ENCODE measurements at regions not wholly inside any gene's neighbourhood (a gene's known extent, or its start where the extent isn't known, plus 50 kb on each side); places are given as distances from the start of the nearest gene placed in this dataset.
"Not testable (repeated sequence)": the region's sequence is repeated elsewhere in the genome, so short reads cannot be mapped to it uniquely, and the experiment has no call there.

GRCh38 chr2:65767946-65768345, 335.5 kb upstream of the SPRED2 start:
- no peak for DNase-seq

- no peak for DNase-seq
These were observed 334.4 kb upstream of the SPRED2 start for GRCh38 chr2:65766768-65767267.

DNA sequence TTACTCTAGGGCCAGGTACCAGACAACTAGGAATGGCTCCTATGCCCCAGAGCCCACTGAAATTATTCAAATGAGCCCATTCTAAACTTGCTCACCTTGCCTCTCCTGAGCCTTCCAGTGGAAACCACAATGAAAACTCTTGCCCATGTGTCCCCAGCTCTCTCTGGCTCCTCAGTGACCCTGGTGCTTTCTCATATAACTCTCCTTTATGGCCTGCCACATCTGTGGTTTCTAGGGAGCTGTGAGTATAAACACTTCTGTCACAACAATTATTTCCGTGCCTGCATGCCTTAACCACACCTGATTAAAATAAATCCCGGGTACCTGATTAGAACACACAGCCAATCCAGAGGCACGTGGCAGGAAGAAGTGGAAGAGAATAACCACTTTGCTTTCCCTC, 333.0 kb upstream of the SPRED2 start:
- DNase-seq: no peak

DNA sequence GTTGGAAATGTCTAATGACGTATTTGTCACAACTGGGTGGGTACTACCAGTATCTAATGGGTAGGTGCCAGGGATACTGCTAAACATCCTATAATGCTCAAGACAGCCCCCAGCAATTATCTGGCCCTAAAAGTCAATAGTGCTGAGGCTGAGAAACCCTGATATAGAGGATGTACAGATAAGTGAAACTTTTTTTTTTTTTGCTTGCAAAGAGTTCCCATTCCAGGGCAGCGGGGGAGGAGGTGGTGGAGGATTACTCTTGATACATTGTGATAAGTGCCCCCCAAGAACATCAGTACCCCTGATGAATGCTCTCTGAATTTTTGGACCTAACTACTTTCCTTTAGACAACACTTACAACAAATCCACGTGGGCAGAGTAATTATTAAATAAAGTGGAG, 329.7 kb upstream of the SPRED2 start:
- no peak for DNase-seq

GRCh38 chr2:65754219-65754618, 321.8 kb upstream of the SPRED2 start:
- DNase-seq: no peak

DNA sequence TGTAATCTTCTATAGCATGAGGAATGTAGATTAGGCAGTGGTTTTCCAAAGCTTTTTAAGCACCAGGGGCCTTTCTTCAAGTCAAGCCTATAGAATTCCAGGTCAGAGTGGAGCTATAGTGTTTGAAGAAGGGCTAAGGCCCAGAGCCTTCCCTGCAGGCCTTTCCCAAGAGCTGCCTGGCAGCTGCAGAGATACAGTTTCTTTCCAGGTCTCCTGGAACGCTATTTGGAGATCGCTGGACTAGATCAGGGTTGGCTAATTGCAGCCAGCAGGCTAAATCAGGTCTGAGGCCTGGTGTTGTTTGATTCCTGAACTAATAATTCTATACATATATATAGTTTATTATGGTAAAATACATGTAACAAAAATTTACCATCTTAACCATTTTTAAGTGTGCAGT, 319.0 kb upstream of the SPRED2 start:
- DNase-seq: no peak

DNA sequence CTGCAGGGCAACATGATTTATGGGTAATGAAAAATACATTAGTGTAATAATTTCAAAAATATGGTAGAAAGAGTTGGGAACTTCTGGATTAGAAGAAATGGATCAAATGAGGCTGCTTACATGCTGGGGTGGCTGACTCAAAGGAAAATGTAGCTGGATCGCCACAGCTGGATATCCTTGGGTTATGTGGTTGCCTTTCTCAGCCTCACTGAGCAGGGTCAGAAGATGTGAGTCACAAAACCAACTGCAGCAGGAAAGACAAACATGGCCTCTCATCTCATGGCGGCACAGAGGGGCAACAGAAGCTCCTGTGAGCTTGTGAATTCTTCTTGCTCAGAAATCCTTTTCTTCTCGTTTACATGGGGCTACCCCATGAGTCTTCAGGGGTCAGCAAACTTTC, 317.1 kb upstream of the SPRED2 start:
- no peak for DNase-seq

DNA sequence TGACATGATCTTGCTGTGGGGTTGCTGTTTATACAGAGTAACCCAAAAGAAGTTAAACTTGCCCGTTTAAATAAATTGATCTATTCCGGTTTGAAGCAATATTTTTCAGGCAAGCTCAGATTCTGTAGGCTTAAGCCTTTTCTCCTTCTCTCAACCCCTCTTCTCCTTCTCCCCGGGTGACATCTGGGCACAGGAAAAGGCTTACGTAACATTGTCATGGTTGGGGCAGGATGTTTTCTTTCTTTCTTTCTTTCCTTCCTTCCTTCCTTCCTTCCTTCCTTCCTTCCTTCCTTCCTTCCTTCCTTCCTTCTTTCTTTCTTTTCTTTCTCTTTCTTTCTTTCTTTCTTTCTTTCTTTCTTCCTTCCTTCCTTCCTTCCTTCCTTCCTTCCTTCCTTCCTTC, 315.5 kb upstream of the SPRED2 start:
- DNase-seq: not testable (repeated sequence)

GRCh38 chr2:65746931-65747675, 314.7 kb upstream of the SPRED2 start:
- DNase-seq: no peak

GRCh38 chr2:65744477-65745200, 312.2 kb upstream of the SPRED2 start:
- DNase-seq: no peak

DNA sequence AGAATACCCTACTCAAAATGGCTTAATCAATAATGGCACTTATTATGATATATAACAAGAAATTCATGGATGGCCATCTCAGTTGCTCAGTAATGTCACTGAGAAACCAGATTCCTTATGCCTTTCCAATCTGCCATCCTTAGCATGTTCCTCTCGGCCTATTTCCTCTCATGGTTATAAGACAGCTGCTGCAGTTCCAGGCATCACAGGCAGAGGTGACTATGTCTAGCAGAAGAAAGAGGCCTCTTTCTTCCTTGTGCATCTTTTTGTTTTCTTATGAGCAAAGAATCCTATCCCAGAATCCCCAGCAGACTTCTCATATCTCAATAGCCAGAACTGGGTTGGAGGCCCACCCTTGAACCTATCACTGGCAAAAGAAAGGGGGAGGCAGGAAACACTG, 310.6 kb upstream of the SPRED2 start:
- no peak for DNase-seq

GRCh38 chr2:65739927-65740326, 307.5 kb upstream of the SPRED2 start:
- DNase-seq: no peak

DNA sequence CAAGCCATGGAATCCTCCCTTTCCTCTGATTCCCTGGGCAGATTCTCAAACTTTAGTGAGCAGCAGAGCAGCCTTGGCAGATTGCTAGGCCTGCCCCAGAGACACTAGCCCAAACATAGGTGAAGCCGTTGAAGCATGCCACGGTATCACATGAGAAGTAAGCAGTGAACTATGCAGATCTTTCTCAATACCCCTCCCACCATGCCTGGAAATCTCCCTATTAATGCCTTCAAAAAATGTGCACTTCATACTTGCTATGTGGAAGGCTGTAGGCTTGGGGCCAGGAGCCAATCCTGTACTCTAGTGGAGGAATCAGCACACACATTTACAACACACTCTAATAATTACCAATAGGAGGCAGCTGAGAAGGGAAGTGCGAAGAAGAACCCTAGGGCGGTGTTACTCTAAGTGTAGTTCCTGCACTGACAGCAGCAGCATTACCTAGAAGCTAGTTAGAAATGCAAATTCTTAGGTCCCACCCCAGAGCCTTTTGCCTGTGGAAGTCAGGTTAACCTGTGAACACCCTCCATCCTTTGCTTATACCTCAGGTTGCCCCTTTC, 305.1 kb upstream of the SPRED2 start:
- no peak for DNase-seq

GRCh38 chr2:65731476-65731875, 299.1 kb upstream of the SPRED2 start:
- DNase-seq: no peak

GRCh38 chr2:65730186-65730585, 297.8 kb upstream of the SPRED2 start:
- DNase-seq: no peak

DNA sequence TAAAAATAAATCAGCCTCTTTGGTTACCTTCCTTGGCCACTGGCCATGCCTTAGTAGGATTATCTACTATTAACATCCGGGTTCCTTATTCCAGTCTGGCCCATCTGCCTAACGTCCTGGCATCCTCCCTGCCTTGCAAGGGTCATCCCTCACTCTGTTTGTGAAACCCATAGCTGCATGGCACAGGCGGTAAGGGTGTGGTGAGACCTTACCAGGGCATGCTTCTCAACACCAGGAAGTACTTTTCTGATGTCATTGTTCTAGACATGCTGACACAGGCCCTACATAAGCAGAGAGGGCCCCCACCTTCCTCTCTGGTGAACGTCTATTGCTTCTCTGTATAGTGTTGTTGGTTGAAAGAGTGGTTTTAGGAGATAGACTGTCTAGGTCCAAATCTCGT, 296.8 kb upstream of the SPRED2 start:
- no peak for DNase-seq

- no peak for DNase-seq
These were observed 296.2 kb upstream of the SPRED2 start for GRCh38 chr2:65728477-65729180.

DNA sequence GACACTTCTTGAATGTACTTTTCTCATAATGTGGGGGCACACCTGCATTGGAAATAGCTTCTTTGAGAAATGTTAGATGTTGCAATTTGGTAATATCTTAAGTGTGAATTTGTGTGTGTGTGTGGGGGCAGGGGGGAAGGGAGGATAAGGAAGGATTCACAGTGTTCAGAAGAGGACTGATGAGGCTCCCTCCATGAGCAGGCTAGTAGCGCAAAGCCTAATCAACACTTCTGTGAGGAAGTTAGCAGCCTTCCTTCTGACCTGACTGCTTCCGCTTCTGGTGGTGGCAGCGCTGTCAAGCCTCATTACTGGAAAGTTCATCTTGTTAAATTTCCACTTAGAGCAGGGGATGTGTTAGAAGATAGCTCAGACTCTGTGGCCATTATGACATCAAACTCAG, 295.4 kb upstream of the SPRED2 start:
- DNase-seq: no peak

DNA sequence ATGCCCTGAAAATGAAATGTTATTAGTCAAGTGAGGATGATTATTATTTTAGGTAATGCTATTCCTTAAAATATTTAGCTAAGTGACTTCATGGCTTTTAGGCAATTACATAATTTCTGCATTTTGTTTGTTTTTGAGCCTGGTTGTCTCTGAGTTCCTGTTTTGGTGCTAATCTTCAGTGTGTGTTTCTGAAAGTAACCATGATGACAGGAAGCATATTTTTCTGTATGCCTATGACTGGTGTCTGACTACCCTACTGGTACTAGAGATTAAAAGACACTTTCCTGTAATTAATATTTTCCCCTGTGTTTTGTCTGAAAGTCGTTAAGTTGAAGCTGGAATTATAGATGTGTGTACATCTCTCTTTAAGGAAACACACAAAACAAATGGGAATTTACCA, 295.0 kb upstream of the SPRED2 start:
- no peak for DNase-seq

GRCh38 chr2:65724752-65725151, 292.4 kb upstream of the SPRED2 start:
- DNase-seq: no peak

GRCh38 chr2:65724336-65724735, 291.9 kb upstream of the SPRED2 start:
- no peak for DNase-seq

- DNase-seq: no peak
These were observed 289.8 kb upstream of the SPRED2 start for GRCh38 chr2:65722028-65722778.

DNA sequence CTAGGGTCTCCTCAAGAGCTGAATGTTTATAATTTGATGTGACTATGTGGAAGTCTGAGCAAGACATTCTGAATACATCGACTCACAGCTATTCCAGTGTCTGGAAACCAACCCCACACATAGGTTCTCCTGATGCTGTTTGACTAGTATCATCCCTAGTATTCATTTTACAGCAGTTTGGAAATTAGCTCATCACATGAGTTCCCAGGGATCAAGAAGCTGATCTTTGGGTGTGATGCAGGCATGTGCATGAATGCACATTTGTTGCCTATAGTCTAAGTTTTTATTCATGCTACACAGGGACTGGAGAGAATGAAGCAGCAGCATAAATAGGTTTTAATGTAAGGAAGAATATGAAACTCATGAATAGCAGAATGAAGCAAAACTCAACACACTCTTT, 284.3 kb upstream of the SPRED2 start:
- DNase-seq: no peak
